T-helper 2 cell treated with Interferon-gamma antibody and Interleukin-4, amounts not matched to agents 5 μg/mL and 100 μg/mL, for 36 hours (primary cell): ENCODE measurements at regions not wholly inside any gene's neighbourhood (a gene's known extent, or its start where the extent isn't known, plus 50 kb on each side); places are given as distances from the start of the nearest gene placed in this dataset.
"Not testable (repeated sequence)": the region's sequence is repeated elsewhere in the genome, so short reads cannot be mapped to it uniquely, and the experiment has no call there.

Source experiments
- DNase-seq: peaks from one replicate; pipeline ENCODE4 v3.0.0; 2021; ENCODE audit warnings: low spot score
- H3K27ac Mint-ChIP-seq: one replicate; pipeline ENCODE4 v1.8.0; 2021; ENCODE audit warnings: mild to moderate bottlenecking, mixed read lengths
- H3K27me3 Mint-ChIP-seq: one replicate; pipeline ENCODE4 v1.8.0; 2021; ENCODE audit warnings: low read depth, mixed read lengths
- H3K36me3 Mint-ChIP-seq: one replicate; pipeline ENCODE4 v1.8.0; 2021; ENCODE audit warnings: low read depth, mixed read lengths
- H3K4me1 Mint-ChIP-seq: one replicate; pipeline ENCODE4 v1.8.0; 2021; ENCODE audit warnings: low read depth, mixed read lengths
- H3K4me3 Mint-ChIP-seq: one replicate; pipeline ENCODE4 v1.8.0; 2022; ENCODE audit warnings: mild to moderate bottlenecking, moderate library complexity, mixed read lengths
- H3K9me3 Mint-ChIP-seq: one replicate; pipeline ENCODE4 v1.8.0; 2021; ENCODE audit warnings: mixed read lengths

GRCh38 chr10:90107581-90107980 lies 406.2 kb downstream of the KIF20B start:
- not testable (repeated sequence) for H3K9me3 Mint-ChIP-seq, H3K36me3 Mint-ChIP-seq, H3K4me3 Mint-ChIP-seq, H3K4me1 Mint-ChIP-seq, H3K27me3 Mint-ChIP-seq, DNase-seq, H3K27ac Mint-ChIP-seq

GRCh38 chr10:90111671-90112070 lies 410.3 kb downstream of the KIF20B start:
- no peak overlapping the region for H3K4me3 Mint-ChIP-seq
- DNase-seq, result no peak
- no peaks in the 10 kb centered on the region for H3K9me3 Mint-ChIP-seq
- H3K4me1 Mint-ChIP-seq, result no peaks in the 10 kb centered on the region
- no peaks in the 10 kb centered on the region for H3K27me3 Mint-ChIP-seq
- H3K27ac Mint-ChIP-seq, result no peak overlapping the region
- H3K36me3 Mint-ChIP-seq, result no peaks in the 10 kb centered on the region

DNA sequence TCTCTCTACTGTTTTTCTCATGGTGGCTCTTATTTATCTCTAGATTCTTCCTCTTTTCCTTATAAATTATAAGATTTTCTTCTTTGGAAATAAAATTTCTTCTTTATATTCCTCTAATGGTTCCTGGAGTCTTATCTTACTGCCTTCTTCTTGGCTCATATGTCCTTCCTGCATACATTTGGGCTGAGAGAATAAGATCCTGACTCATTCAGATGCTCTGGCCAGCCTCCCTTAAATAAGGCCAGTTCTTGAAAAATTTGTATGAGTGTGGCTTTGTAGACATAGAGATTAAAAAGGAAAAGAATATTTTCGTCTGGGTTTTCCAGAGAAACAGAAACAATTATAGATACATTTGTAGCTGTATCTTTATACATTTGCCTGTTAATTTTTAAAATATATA lies 411.3 kb downstream of the KIF20B start:
- no peaks in the 10 kb centered on the region for H3K4me1 Mint-ChIP-seq
- H3K4me3 Mint-ChIP-seq, result no peak overlapping the region
- no peaks in the 10 kb centered on the region for H3K9me3 Mint-ChIP-seq
- DNase-seq, result no peak
- H3K36me3 Mint-ChIP-seq, result no peaks in the 10 kb centered on the region
- H3K27ac Mint-ChIP-seq, result no peak overlapping the region
- no peaks in the 10 kb centered on the region for H3K27me3 Mint-ChIP-seq

DNA sequence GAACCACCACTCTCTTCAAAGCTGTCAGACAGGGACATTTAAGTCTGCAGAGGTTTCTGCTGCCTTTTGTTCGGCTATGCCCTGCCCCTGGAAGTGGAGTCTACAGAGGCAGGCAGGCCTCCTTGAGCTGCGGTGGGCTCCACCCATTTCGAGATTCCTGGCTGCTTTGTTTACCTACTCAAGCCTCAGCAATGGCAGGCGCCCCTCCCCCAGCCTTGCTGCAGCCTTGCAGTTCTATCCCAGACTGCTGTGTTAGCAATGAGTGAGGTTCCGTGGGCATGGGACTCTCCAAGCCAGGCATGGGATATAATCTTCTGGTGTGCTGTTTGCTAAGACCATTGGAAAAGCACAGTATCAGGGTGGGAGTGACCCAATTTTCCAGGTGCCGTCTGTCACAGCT lies 417.2 kb downstream of the KIF20B start:
- not testable (repeated sequence) for H3K27me3 Mint-ChIP-seq, H3K4me1 Mint-ChIP-seq, H3K4me3 Mint-ChIP-seq, DNase-seq, H3K9me3 Mint-ChIP-seq, H3K27ac Mint-ChIP-seq, H3K36me3 Mint-ChIP-seq

GRCh38 chr10:90119631-90120280 lies 418.4 kb downstream of the KIF20B start:
- not testable (repeated sequence) for H3K27me3 Mint-ChIP-seq, H3K36me3 Mint-ChIP-seq, H3K4me3 Mint-ChIP-seq, H3K4me1 Mint-ChIP-seq, H3K27ac Mint-ChIP-seq, DNase-seq, H3K9me3 Mint-ChIP-seq

DNA sequence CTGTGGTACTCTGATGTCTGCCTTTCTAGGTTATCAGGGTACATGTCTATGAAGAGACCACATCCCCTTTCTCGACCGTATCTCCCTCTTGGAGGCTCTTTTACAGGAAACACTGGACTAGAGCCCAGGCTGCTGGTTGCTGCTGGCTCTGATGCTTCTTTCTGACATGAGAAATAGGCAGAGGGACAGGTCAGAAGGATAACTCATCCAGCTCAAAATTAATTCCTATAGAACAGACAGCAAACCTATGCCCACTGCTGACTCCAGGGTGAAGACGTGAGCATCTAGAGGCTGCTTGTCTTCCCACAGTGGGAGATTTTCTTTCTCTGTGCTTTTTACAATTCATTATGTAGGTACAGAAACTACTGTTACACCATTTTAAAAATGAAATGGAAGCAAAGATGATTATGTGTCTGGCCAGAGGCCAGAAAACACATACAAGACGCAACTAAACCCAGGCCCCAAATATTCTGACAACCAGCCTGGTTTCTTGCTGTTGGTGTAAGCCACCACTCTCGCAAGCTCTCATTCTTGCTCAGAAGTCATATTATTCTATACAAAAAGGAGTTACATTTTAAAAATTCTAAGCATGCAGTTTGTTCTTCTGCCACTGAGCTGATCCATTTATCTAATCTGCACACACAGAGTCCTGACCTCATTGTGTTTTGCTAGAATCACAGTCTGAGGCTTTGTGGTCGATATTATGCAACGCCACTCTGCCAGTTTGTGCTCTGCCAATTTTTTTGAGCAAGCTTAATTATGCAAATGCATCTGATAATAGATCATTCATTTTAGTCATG lies 424.3 kb downstream of the KIF20B start:
- no peaks in the 10 kb centered on the region for H3K4me1 Mint-ChIP-seq
- H3K9me3 Mint-ChIP-seq, result no peaks in the 10 kb centered on the region
- no peak for DNase-seq
- no peaks in the 10 kb centered on the region for H3K36me3 Mint-ChIP-seq
- no peak overlapping the region for H3K4me3 Mint-ChIP-seq
- no peak overlapping the region for H3K27ac Mint-ChIP-seq
- no peaks in the 10 kb centered on the region for H3K27me3 Mint-ChIP-seq

- Mint-ChIP-seq H3K4me3 (no peak overlapping the region), H3K27ac (no peak overlapping the region), H3K4me1 (no peaks in the 10 kb centered on the region), H3K27me3 (no peaks in the 10 kb centered on the region), H3K9me3 (no peaks in the 10 kb centered on the region), H3K36me3 (no peaks in the 10 kb centered on the region)
- no peak for DNase-seq
Measured at GRCh38 chr10:90126256-90126595, 424.8 kb downstream of the KIF20B start.

DNA sequence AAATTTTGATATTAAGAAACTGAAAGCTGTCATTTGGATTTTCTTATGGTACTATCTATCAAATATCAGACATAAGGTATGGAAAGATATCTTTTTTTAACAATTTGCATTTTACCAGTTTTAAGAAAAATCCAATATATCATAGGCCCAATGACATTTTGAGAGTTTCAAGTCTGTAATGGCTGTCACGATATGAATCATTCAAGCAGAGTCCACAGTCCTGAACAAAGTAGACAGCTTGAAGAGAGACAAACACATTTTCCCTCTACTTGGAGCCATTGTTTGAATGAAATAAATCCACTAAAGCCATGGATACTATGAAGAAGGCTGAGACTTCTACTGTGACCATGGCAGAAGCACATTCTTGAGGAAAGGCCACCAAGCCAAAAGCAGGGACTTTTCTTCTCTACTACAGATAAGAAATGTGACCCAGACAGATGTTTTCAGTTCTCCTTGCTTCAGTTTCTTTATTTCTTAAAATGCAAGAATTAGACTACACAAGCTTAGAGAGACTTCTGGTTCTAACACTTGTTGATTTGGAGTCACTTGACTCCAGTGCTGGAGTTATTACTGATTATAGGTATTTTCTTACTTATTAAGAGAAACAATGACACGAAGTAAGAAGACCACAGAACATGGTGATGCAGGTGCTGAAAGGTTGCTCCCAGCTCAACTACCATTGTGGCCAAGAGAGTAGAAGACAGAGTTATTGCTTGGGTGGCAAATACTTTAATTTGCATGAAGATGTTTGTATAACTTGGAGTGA lies 429.1 kb downstream of the KIF20B start:
- Mint-ChIP-seq H3K27me3 (no peaks in the 10 kb centered on the region), H3K27ac (no peak overlapping the region), H3K36me3 (no peaks in the 10 kb centered on the region), H3K4me3 (no peak overlapping the region), H3K9me3 (peaks cover 23% of the 10 kb centered on the region), H3K4me1 (no peaks in the 10 kb centered on the region)
- DNase-seq, result no peak

DNA sequence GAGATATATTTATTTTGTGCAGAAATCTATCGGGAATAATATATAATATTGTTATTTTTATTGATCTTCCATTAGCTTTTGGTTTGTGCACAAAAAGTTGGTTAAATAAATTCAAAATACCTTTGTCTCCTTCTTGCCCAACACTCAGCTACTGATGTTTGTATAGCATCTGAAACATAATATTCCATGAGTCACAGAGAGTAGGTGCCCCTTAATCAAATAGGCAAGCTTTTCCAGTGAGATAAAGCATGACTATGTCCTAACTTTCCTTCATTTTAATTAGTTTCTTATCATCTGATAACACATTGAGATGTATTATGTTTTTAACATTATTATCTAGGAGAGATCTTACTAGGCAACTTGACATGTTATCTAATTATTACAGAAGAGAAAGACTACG lies 432.2 kb downstream of the KIF20B start:
- no peaks in the 10 kb centered on the region for H3K27me3 Mint-ChIP-seq
- no peaks in the 10 kb centered on the region for H3K36me3 Mint-ChIP-seq
- peaks cover 50% of the 10 kb centered on the region for H3K9me3 Mint-ChIP-seq
- no peaks in the 10 kb centered on the region for H3K4me1 Mint-ChIP-seq
- H3K27ac Mint-ChIP-seq, result no peak overlapping the region
- H3K4me3 Mint-ChIP-seq, result no peak overlapping the region
- DNase-seq, result no peak

DNA sequence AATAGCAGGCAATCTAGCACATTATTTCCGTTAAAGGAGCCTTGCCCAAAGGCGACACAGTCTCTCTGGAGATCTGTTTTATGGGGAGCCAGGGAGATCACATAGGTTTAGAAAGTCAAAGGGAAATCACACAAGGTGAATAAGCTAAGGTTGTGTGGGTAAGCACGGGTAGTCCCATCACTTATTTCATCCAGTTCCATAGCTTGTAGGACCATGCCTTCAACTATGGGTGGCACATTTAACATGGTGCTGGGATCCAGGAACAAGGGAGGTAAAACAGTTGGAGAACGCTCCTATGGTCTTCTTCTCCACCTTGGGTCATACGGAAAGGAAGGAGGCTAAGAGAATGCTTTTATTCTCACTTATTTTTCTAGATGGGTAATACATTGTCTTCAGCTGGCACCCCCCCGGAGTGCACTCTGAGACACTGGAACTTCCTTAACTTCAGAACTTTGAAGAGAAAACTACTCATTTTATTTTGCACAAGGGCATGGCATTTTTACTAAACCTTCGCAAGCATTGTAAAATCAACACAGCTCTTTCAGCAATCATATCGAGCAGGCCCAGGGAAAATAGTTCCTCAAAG lies 435.4 kb downstream of the KIF20B start:
- Mint-ChIP-seq H3K36me3 (no peaks in the 10 kb centered on the region), H3K27ac (no peak overlapping the region), H3K27me3 (no peaks in the 10 kb centered on the region), H3K4me3 (no peak overlapping the region), H3K4me1 (no peaks in the 10 kb centered on the region), H3K9me3 (peaks cover 62% of the 10 kb centered on the region)
- DNase-seq, result no peak

DNA sequence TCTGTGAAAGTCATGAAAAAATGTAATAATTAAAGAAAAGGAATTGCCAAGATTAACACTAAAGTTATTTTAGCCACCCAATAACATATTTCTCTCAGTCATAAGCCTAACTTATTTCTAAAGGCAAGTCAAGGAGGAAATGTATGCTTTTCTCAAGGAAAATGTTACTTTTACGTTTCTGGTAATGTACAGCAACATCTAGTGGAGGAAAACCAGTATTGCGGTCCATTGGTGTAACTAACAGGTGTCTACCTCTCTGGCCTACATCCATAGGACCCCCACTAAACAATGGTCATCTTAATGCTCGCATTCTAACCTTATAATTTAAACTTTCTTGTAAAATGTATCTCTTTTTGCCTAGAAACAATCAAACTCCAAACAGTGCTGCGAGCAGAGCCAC lies 437.5 kb downstream of the KIF20B start:
- no peak overlapping the region for H3K27ac Mint-ChIP-seq
- H3K9me3 Mint-ChIP-seq, result peaks cover 48% of the 10 kb centered on the region
- no peak overlapping the region for H3K4me3 Mint-ChIP-seq
- H3K27me3 Mint-ChIP-seq, result no peaks in the 10 kb centered on the region
- no peaks in the 10 kb centered on the region for H3K36me3 Mint-ChIP-seq
- no peak for DNase-seq
- no peaks in the 10 kb centered on the region for H3K4me1 Mint-ChIP-seq

DNA sequence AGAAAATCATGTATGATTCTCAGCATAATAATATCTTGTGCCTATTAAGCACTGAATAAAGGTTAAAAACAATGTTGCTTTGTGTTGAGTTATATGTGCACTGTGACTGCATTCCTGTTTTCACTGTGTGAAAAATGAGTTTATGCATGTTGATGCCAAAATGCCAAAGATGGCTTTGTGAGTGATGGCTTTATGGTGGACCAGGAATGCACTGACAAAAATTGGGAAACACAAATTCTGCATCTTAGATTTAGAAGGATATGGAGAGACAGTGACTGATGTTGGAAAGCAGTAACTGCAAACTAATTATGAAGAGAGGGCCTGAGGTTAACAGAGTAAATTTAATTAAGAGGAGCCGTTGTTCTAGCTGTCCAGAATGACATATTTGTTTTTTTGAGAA lies 440.4 kb downstream of the KIF20B start:
- Mint-ChIP-seq H3K36me3 (no peaks in the 10 kb centered on the region), H3K27me3 (no peaks in the 10 kb centered on the region), H3K4me1 (no peaks in the 10 kb centered on the region), H3K4me3 (no peak overlapping the region), H3K9me3 (peaks cover 26% of the 10 kb centered on the region), H3K27ac (no peak overlapping the region)
- DNase-seq, result no peak

DNA sequence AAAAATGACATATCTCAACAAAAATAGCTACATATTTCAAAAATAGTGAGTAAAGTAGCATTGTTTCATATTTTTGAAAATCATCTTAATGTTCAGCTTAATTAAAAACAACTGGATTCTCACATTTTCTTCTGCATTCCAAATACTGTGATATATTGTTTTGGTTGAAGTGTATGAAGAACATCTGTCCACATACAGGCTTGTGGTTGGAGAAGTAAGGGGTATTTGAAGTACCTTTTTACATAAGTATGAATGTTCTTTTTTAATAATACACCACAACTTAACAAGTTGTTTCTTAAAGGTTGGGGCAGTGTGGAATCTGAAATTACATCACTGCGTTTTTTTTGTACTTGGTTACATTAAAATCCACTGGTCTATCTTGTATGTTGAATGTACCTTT lies 442.5 kb downstream of the KIF20B start:
- no peaks in the 10 kb centered on the region for H3K36me3 Mint-ChIP-seq
- no peak for DNase-seq
- peaks cover 8% of the 10 kb centered on the region for H3K9me3 Mint-ChIP-seq
- no peak overlapping the region for H3K4me3 Mint-ChIP-seq
- H3K4me1 Mint-ChIP-seq, result no peaks in the 10 kb centered on the region
- no peaks in the 10 kb centered on the region for H3K27me3 Mint-ChIP-seq
- H3K27ac Mint-ChIP-seq, result no peak overlapping the region
